Activated CD8-positive, alpha-beta T cell treated with anti-CD3 and anti-CD28 coated beads for 36 hours (primary cell): ENCODE measurements at regions not wholly inside any gene's neighbourhood (a gene's known extent, or its start where the extent isn't known, plus 50 kb on each side); places are given as distances from the start of the nearest gene placed in this dataset.
A peak's percentile ranks its signal among the peaks of the same experiment; 100 is the strongest.

Experiments used
- ATAC-seq: fragments of 200-7000 bp; cut with Tn5 transposase; one replicate; pipeline ENCODE4 v1.10.0; 2021; ENCODE audit warnings: mild to moderate bottlenecking, moderate library complexity
- CTCF ChIA-PET: fragments of 350-600 bp; sonication (Branson Sonifier 250); formaldehyde crosslinking; loops from one replicate; lab custom pipeline; 2021; ENCODE audit warnings: antibody characterized with exemption; lab: Charles Lee
- POLR2A ChIA-PET: fragments of 350-600 bp; sonication (Branson Sonifier 250); formaldehyde crosslinking; loops from one replicate; lab custom pipeline; 2021; ENCODE audit warnings: antibody characterized with exemption; lab: Charles Lee
- DNase-seq: peaks from one replicate; pipeline ENCODE4 v3.0.0-alpha.2; 2020
- H3K27ac Mint-ChIP-seq: one replicate; pipeline ENCODE4 v1.8.0; 2021; ENCODE audit warnings: mild to moderate bottlenecking, mixed read lengths
- H3K27me3 Mint-ChIP-seq: one replicate; pipeline ENCODE4 v1.8.0; 2021; ENCODE audit warnings: mixed read lengths
- H3K36me3 Mint-ChIP-seq: one replicate; pipeline ENCODE4 v1.8.0; 2021; ENCODE audit warnings: low read depth, mixed read lengths
- H3K4me1 Mint-ChIP-seq: one replicate; pipeline ENCODE4 v1.8.0; 2021; ENCODE audit warnings: low read depth, mixed read lengths
- H3K4me3 Mint-ChIP-seq: one replicate; pipeline ENCODE4 v1.8.0; 2021; ENCODE audit warnings: mild to moderate bottlenecking, moderate library complexity, mixed read lengths
- H3K9me3 Mint-ChIP-seq: one replicate; pipeline ENCODE4 v1.8.0; 2021; ENCODE audit warnings: mixed read lengths
- CTCF ChIP-seq: fragments of 200-600 bp; IDR thresholded peaks from one replicate; pipeline ENCODE4 v1.8.0; 2022; ENCODE audit warnings: antibody characterized with exemption, mild to moderate bottlenecking
- intact Hi-C: fragments of 100-400 bp; cut with micrococcal nuclease; formaldehyde crosslinking; loops from one replicate; pipeline ENCODE4 v1.10.0; 2022

- ChIA-PET POLR2A (no interaction called here), CTCF (interaction anchor here (0.9 to 1.2 kb wide), 2 partner anchors 37 to 120 kb away, joined by 3 read pairs; no protein-coding TSS in a partner anchor)
- intact Hi-C loops: no loop called here
- ATAC-seq: no peak
- Mint-ChIP-seq H3K27ac (no peak overlapping the region), H3K4me1 (peaks cover 36% of the 10 kb centered on the region), H3K4me3 (no peak overlapping the region), H3K36me3 (no peaks in the 10 kb centered on the region), H3K27me3 (no peaks in the 10 kb centered on the region), H3K9me3 (no peaks in the 10 kb centered on the region)
- no peak for TF ChIP-seq CTCF
- DNase-seq: no peak
Measured at GRCh38 chr10:43809211-43809930, 160.7 kb upstream of the ZNF32 start.

- peaks cover 36% of the 10 kb centered on the region for H3K4me1 Mint-ChIP-seq
- H3K27ac Mint-ChIP-seq: no peak overlapping the region
- no peaks in the 10 kb centered on the region for H3K36me3 Mint-ChIP-seq
- H3K4me3 Mint-ChIP-seq: no peak overlapping the region
- H3K9me3 Mint-ChIP-seq: no peaks in the 10 kb centered on the region
- intact Hi-C loops: no loop called here
- H3K27me3 Mint-ChIP-seq: no peaks in the 10 kb centered on the region
- TF ChIP-seq CTCF: no peak
- peak; percentile 55 for ATAC-seq
- no peak for DNase-seq
- ChIA-PET CTCF (interaction anchor here (1.1 kb wide), 1 partner anchor 21 kb away, joined by 3 read pairs; no protein-coding TSS in a partner anchor), POLR2A (no interaction called here)
Measured at GRCh38 chr10:43808136-43808535, 159.5 kb upstream of the ZNF32 start.

GRCh38 chr10:43806831-43807640 is 158.4 kb upstream of the ZNF32 start:
- Mint-ChIP-seq H3K27ac (no peak overlapping the region), H3K4me3 (no peak overlapping the region), H3K36me3 (no peaks in the 10 kb centered on the region), H3K9me3 (no peaks in the 10 kb centered on the region), H3K27me3 (no peaks in the 10 kb centered on the region), H3K4me1 (peaks cover 36% of the 10 kb centered on the region)
- TF ChIP-seq CTCF: no peak
- ATAC-seq: no peak
- CTCF ChIA-PET: no interaction called here
- POLR2A ChIA-PET: no interaction called here
- intact Hi-C loops: no loop called here
- no peak for DNase-seq

GRCh38 chr10:43803791-43804190 is 155.1 kb upstream of the ZNF32 start:
- no peaks in the 10 kb centered on the region for H3K36me3 Mint-ChIP-seq
- DNase-seq (no peak), ATAC-seq (no peak)
- TF ChIP-seq CTCF: no peak
- ChIA-PET POLR2A (interaction anchor here (0.7 kb wide), 1 partner anchor 75 kb away, joined by 3 read pairs; no protein-coding TSS in a partner anchor), CTCF (interaction anchor here (1.6 kb wide), 1 partner anchor 114 kb away, joined by 7 read pairs; no protein-coding TSS in a partner anchor)
- H3K4me1 Mint-ChIP-seq: peaks cover 20% of the 10 kb centered on the region
- H3K27ac Mint-ChIP-seq: no peak overlapping the region
- intact Hi-C loops: no loop called here
- H3K27me3 Mint-ChIP-seq: peaks cover 3% of the 10 kb centered on the region
- H3K4me3 Mint-ChIP-seq: no peak overlapping the region
- H3K9me3 Mint-ChIP-seq: no peaks in the 10 kb centered on the region
